Loucy (cell line): ENCODE measurements at regions not wholly inside any gene's neighbourhood (a gene's known extent, or its start where the extent isn't known, plus 50 kb on each side); places are given as distances from the start of the nearest gene placed in this dataset.

Experiments used
- H2AFZ ChIP-seq: fragments of 200-600 bp; sonication (generic); 2 replicates; pipeline ENCODE4 v1.6.0; 2016; ENCODE audit warnings: antibody characterized with exemption, mild to moderate bottlenecking, low read length, moderate library complexity
- H3F3A ChIP-seq: fragments of 200-600 bp; 2 replicates; pipeline ENCODE4 v1.6.0; 2016; ENCODE audit warnings: antibody characterized with exemption, low read depth, mild to moderate bottlenecking
- H3K27me3 ChIP-seq: fragments of 200-600 bp; sonication (generic); 2 replicates; pipeline ENCODE4 v1.6.1; 2014; ENCODE audit warnings: low read length, mild to moderate bottlenecking; ENCODE audit not compliant: insufficient read depth, poor library complexity, severe bottlenecking
- H3K36me3 ChIP-seq: fragments of 200-600 bp; sonication (generic); 2 replicates; pipeline ENCODE4 v1.6.1; 2016; ENCODE audit warnings: low read length; ENCODE audit not compliant: insufficient read depth
- H3K4me1 ChIP-seq: fragments of 200-600 bp; sonication (generic); 2 replicates; pipeline ENCODE4 v1.5.1; 2014; ENCODE audit warnings: low read length, mild to moderate bottlenecking; ENCODE audit not compliant: insufficient read depth, poor library complexity, severe bottlenecking
- H3K4me2 ChIP-seq: fragments of 200-600 bp; sonication (generic); 2 replicates; pipeline ENCODE4 v1.6.0; 2014; ENCODE audit warnings: antibody characterized with exemption, low read length, low read depth, mild to moderate bottlenecking; ENCODE audit not compliant: poor library complexity, severe bottlenecking
- H3K4me3 ChIP-seq: fragments of 200-600 bp; sonication (generic); 2 replicates; pipeline ENCODE4 v1.5.1; 2014; ENCODE audit warnings: low read length, mild to moderate bottlenecking, mixed read lengths; ENCODE audit not compliant: poor library complexity, severe bottlenecking
- H3K79me2 ChIP-seq: fragments of 200-600 bp; sonication (generic); 2 replicates; pipeline ENCODE4 v1.6.1; 2014; ENCODE audit warnings: low read length; ENCODE audit not compliant: insufficient read depth
- H3K9ac ChIP-seq: fragments of 200-600 bp; sonication (generic); 2 replicates; pipeline ENCODE4 v1.6.0; 2014; ENCODE audit warnings: mild to moderate bottlenecking, low read depth, low read length, moderate library complexity; ENCODE audit not compliant: poor library complexity, severe bottlenecking
- H3K9me2 ChIP-seq: fragments of 200-600 bp; sonication (generic); replicated peaks from 2 replicates; pipeline ENCODE4 v1.6.1; 2016; ENCODE audit warnings: low read depth, low read length, mixed read lengths
- H3K9me3 ChIP-seq: fragments of 200-600 bp; sonication (generic); 2 replicates; pipeline ENCODE4 v1.6.1; 2014; ENCODE audit warnings: mild to moderate bottlenecking, antibody characterized with exemption, low read length, low read depth; ENCODE audit not compliant: insufficient read depth
- H4K20me1 ChIP-seq: fragments of 200-600 bp; sonication (generic); 2 replicates; pipeline ENCODE4 v1.6.0; 2014; ENCODE audit warnings: antibody characterized with exemption, low read length, mild to moderate bottlenecking; ENCODE audit not compliant: insufficient read depth, poor library complexity, severe bottlenecking
- EZH2phosphoT487 ChIP-seq: fragments of 200-600 bp; IDR thresholded peaks from 2 replicates; pipeline ENCODE4 v1.6.1; 2018; ENCODE audit warnings: antibody characterized with exemption, mild to moderate bottlenecking, moderate library complexity, borderline replicate concordance
- TF ChIP-seq, protein P1 (sequence below): fragments of 200-600 bp; sonication (generic); conservative IDR thresholded peaks from 2 replicates; pipeline ENCODE4 v1.5.1; 2014; ENCODE audit warnings: mild to moderate bottlenecking, antibody characterized with exemption, low read length

DNA sequence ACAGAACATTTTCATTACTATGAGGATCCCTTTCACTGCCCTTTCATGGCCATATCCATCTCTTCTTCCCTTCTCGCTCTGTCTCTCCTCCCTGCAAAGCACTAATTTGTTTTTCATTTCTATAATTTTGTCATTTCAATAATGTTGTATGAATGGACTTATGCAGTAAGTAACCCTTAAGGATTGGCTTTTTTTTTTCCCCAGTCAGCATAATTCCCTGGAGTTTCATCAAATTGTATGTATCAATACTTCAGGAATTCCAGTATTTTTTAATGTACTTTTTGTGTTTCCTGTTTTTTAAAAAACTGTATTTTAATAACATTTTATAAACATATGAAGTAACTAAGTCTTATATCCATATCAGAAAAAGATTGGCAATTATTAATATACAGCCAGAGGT, 1016.0 kb upstream of the SEMA6D start:
- no peak overlapping the region for H3K9ac ChIP-seq
- no peak overlapping the region for H3K4me3 ChIP-seq
- H3K4me2 ChIP-seq, result no peak overlapping the region

DNA sequence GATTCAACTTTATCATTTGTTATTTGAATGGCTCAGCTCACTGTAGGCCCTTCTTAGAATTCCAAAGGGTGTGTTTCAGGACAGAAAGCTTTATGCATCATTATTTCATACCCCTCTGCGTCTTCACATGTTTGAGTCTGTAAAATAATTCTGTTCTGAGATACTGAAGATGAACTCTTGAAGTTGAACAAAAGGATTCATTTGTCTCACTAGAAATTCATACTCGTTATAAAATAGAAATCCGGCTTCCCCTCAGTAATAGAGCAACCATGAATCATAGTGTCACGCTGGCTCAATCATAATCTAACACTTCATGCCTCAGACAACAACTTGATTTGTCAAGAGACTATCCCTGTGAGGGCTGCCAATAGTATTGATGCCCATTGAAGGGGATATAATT, 1015.4 kb upstream of the SEMA6D start:
- Histone ChIP-seq H3K4me1 (no peaks in the 10 kb centered on the region), H2AFZ (no peak overlapping the region), H3K9me3 (no peaks in the 10 kb centered on the region), H3K4me2 (no peak overlapping the region), H3F3A (no peaks in the 10 kb centered on the region), H3K79me2 (no peaks in the 10 kb centered on the region), H3K9ac (no peak overlapping the region), H3K36me3 (no peaks in the 10 kb centered on the region), H3K4me3 (no peak overlapping the region), H4K20me1 (no peaks in the 10 kb centered on the region), H3K9me2 (no peaks in the 10 kb centered on the region), H3K27me3 (no peaks in the 10 kb centered on the region)
- no peak for TF ChIP-seq EZH2phosphoT487
- TF ChIP-seq, protein P1, sequence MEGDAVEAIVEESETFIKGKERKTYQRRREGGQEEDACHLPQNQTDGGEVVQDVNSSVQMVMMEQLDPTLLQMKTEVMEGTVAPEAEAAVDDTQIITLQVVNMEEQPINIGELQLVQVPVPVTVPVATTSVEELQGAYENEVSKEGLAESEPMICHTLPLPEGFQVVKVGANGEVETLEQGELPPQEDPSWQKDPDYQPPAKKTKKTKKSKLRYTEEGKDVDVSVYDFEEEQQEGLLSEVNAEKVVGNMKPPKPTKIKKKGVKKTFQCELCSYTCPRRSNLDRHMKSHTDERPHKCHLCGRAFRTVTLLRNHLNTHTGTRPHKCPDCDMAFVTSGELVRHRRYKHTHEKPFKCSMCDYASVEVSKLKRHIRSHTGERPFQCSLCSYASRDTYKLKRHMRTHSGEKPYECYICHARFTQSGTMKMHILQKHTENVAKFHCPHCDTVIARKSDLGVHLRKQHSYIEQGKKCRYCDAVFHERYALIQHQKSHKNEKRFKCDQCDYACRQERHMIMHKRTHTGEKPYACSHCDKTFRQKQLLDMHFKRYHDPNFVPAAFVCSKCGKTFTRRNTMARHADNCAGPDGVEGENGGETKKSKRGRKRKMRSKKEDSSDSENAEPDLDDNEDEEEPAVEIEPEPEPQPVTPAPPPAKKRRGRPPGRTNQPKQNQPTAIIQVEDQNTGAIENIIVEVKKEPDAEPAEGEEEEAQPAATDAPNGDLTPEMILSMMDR, result no peak

More for the DNA sequence above, 1016.0 kb upstream of the SEMA6D start:
- Histone ChIP-seq H3K9me2 (no peaks in the 10 kb centered on the region), H3K4me1 (no peaks in the 10 kb centered on the region), H3K9me3 (no peaks in the 10 kb centered on the region), H2AFZ (no peak overlapping the region), H3F3A (no peaks in the 10 kb centered on the region), H3K27me3 (no peaks in the 10 kb centered on the region), H3K79me2 (no peaks in the 10 kb centered on the region), H3K36me3 (no peaks in the 10 kb centered on the region), H4K20me1 (no peaks in the 10 kb centered on the region)
- TF ChIP-seq EZH2phosphoT487, result no peak
- TF ChIP-seq, protein P1, result no peak

DNA sequence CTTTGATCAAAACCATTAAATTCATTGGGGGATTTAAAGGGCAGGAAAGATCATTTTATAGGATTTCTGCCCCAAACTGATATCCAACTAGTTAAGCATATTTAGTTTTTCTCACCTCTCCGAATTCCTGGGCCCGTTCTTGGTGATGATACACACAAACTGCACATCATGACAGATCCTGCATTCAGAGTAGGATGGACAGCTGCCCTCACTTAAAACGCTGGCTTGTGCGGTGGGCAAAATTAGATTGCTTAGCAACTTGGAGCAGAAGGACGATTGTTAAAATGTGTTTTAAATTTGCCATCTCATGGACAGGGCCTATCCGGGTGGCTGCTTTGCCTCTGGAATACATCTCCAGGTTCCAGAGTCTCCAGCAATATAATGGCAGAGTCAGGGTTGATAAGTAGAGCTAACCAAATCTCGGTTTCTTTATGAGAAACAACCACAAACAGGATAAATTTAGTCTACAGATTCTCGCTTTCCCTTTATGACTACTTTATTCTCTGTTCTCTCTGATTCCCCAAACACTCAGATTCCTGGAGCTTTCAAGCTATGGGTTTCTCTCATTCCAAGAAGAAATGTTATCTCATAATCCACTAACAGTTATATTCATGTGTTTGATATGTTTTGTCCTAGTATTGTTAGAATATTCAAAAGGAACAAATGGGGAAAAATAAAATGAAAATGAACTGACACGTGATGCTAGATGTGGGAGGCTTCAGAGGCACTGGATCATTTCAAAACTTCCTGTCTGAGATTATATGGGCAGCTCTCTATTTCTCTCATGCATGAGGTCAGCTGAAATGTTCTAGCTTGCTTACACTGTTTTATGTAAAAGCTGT, 1014.1 kb upstream of the SEMA6D start:
- no peaks in the 10 kb centered on the region for H4K20me1 ChIP-seq
- no peak for TF ChIP-seq EZH2phosphoT487
- TF ChIP-seq, protein P1, result no peak
- H2AFZ ChIP-seq, result no peak overlapping the region
- H3K9me3 ChIP-seq, result no peaks in the 10 kb centered on the region
- no peaks in the 10 kb centered on the region for H3F3A ChIP-seq
- H3K4me3 ChIP-seq, result no peak overlapping the region
- no peaks in the 10 kb centered on the region for H3K79me2 ChIP-seq
- no peaks in the 10 kb centered on the region for H3K36me3 ChIP-seq
- H3K4me2 ChIP-seq, result no peak overlapping the region
- H3K9me2 ChIP-seq, result no peaks in the 10 kb centered on the region
- no peaks in the 10 kb centered on the region for H3K27me3 ChIP-seq
- no peak overlapping the region for H3K9ac ChIP-seq
- no peaks in the 10 kb centered on the region for H3K4me1 ChIP-seq
